ENCODE measurements at regions not wholly inside any gene's neighbourhood (a gene's known extent, or its start where the extent isn't known, plus 50 kb on each side); places are given as distances from the start of the nearest gene placed in this dataset.
A peak's percentile ranks its signal among the peaks of the same experiment; 100 is the strongest.

- CTCF ChIA-PET, result interaction anchor here (0.6 kb wide), 1 partner anchor 342 kb away, joined by 3 read pairs; no protein-coding TSS in a partner anchor
- Mint-ChIP-seq H3K36me3 (no peaks in the 10 kb centered on the region), H3K9me3 (peaks cover 3 to 15% (median 7%) of the 10 kb centered on the region in 5 donors), H3K4me3 (no peak overlapping the region), H3K27ac (no peak overlapping the region), H3K27me3 (peaks cover 0 to 3% of the 10 kb centered on the region in 2 donors), H3K4me1 (no peaks in the 10 kb centered on the region)
- POLR2A ChIA-PET, result no interaction called here
- DNase-seq, result no peak
- Histone ChIP-seq H3K27me3 (ENCODE audit: insufficient read depth, low read length, poor library complexity, severe bottlenecking) (no peaks in the 10 kb centered on the region), H3K4me1 (ENCODE audit: insufficient read depth, low read length) (peaks cover 13% of the 10 kb centered on the region), H3K4me3 (ENCODE audit: low read length) (no peak overlapping the region), H3K27ac (ENCODE audit: low read depth, low read length) (no peak overlapping the region), H3K36me3 (ENCODE audit: insufficient read depth, low read length) (no peaks in the 10 kb centered on the region), H3K9me3 (ENCODE audit: low read length) (no peaks in the 10 kb centered on the region)
Measured at GRCh38 chr15:87662575-87662974, 594.0 kb downstream of the NTRK3 start.

DNA sequence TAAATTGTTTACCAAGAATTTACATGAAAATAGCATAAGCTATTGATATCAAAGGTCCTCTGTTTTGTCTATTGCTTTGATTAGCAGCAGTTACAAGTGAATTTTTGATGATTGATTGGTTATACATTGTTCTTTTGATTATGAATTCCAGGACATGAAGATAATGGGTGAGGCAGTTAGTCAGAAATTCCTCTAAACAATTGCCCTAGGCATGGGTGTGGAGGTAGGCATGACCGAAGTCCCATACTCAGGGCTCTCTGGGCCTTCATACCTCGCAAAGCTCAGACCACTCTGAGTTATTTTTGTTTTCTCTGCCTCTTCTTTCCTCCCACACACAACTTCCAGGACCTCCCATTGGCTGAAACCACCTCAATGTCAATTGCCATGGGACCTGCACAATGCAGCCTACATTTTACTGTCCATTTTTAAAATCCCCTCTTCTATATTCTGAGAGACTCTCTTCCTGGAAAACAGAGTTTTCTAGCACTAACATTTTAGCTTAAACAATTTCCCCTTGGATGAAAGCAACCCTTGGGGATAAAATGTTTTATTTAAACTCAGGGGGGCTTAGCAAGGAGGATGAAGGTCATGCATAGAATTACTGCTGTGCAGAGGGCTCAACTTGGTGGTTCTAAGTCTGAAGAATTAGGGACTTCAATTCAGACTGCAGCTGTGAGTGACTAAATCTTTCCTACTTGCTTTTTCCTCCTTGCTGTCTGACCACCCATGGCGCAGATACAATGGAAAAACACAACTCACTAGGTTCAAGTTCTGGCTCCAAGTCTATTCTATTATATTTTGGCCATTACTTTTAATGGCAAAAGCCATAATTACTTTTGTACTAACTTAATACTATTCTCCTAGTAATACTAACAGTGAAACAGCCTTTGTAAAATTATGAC, 594.8 kb downstream of the NTRK3 start:
- no peaks in the 10 kb centered on the region for H3K4me1 Mint-ChIP-seq
- no peaks in the 10 kb centered on the region for H3K36me3 Mint-ChIP-seq
- H3K27me3 ChIP-seq (ENCODE audit: insufficient read depth, low read length, poor library complexity, severe bottlenecking), result no peaks in the 10 kb centered on the region
- H3K4me3 ChIP-seq (ENCODE audit: low read length), result no peak overlapping the region
- no peak overlapping the region for H3K27ac Mint-ChIP-seq
- H3K9me3 Mint-ChIP-seq, result peaks cover 3 to 15% (median 7%) of the 10 kb centered on the region in 5 donors
- H3K27ac ChIP-seq (ENCODE audit: low read depth, low read length), result no peak overlapping the region
- no peaks in the 10 kb centered on the region for H3K36me3 ChIP-seq (ENCODE audit: insufficient read depth, low read length)
- ChIA-PET POLR2A (no interaction called here), CTCF (no interaction called here)
- no peaks in the 10 kb centered on the region for H3K9me3 ChIP-seq (ENCODE audit: low read length)
- no peak for DNase-seq
- H3K27me3 Mint-ChIP-seq, result peaks cover 0 to 3% of the 10 kb centered on the region in 2 donors
- peaks cover 13% of the 10 kb centered on the region for H3K4me1 ChIP-seq (ENCODE audit: insufficient read depth, low read length)
- no peak overlapping the region for H3K4me3 Mint-ChIP-seq

- Histone ChIP-seq H3K4me3 (ENCODE audit: low read length) (no peak overlapping the region), H3K36me3 (ENCODE audit: insufficient read depth, low read length) (no peaks in the 10 kb centered on the region), H3K27ac (ENCODE audit: low read depth, low read length) (no peak overlapping the region), H3K4me1 (ENCODE audit: insufficient read depth, low read length) (peaks cover 13% of the 10 kb centered on the region), H3K27me3 (ENCODE audit: insufficient read depth, low read length, poor library complexity, severe bottlenecking) (no peaks in the 10 kb centered on the region), H3K9me3 (ENCODE audit: low read length) (no peaks in the 10 kb centered on the region)
- DNase-seq, result no peak
- POLR2A ChIA-PET, result no interaction called here
- CTCF ChIA-PET, result no interaction called here
- peaks cover 0 to 3% of the 10 kb centered on the region in 2 donors for H3K27me3 Mint-ChIP-seq
- peak overlapping the region in 1 of 8 donors; percentile 15 for H3K27ac Mint-ChIP-seq
- H3K4me1 Mint-ChIP-seq, result no peaks in the 10 kb centered on the region
- H3K4me3 Mint-ChIP-seq, result peak overlapping the region in 1 of 7 donors; percentile 5
- no peaks in the 10 kb centered on the region for H3K36me3 Mint-ChIP-seq
- H3K9me3 Mint-ChIP-seq, result peaks cover 0 to 12% (median 5%) of the 10 kb centered on the region in 5 donors
Measured at GRCh38 chr15:87660251-87661129, 596.0 kb downstream of the NTRK3 start.

DNA sequence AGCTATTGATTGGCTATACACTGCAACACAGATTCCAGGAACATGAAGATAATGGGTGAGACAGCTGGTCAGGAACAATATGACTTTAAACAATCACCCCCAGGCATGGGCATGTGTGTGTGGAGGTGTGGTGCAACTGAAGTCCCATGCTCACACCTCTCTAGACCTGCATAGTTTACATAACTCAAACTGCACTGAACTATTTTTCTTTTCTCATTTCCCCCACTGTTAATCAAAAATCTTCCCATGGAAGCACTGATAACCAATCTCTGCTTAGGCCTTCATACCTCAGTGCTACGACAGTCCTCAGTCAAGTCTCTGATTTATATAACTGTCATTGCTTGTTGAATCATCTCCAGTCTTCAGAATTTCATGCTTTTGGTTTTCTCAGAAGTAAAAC, 600.2 kb downstream of the NTRK3 start:
- CTCF ChIA-PET, result no interaction called here
- H3K27me3 Mint-ChIP-seq, result no peaks in the 10 kb centered on the region
- no peak overlapping the region for H3K27ac ChIP-seq (ENCODE audit: low read depth, low read length)

DNA sequence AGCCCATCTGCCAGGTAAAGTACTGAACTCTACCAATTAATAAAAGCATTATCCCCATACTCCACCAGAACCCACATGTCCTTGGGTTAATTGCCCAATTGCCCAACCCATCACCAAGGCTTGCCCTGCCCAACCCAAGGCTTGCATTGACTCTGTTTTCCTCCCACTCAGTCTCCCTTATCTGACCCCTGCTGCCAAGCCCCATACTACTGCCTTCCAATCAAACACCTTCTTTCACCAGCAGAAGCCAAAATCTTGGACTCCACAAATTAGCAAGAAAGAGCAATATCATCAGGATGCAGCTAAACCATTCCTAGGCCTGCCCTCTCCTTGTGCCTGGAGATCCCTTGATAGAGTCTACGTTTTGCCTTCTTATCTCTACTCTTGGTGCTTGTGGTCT, 602.9 kb downstream of the NTRK3 start:
- Mint-ChIP-seq H3K27me3 (no peaks in the 10 kb centered on the region), H3K9me3 (no peaks in the 10 kb centered on the region), H3K36me3 (no peaks in the 10 kb centered on the region), H3K4me3 (no peak overlapping the region), H3K4me1 (no peaks in the 10 kb centered on the region), H3K27ac (no peak overlapping the region)
- no peaks in the 10 kb centered on the region for H3K27me3 ChIP-seq (ENCODE audit: insufficient read depth, low read length, poor library complexity, severe bottlenecking)
- H3K27ac ChIP-seq (ENCODE audit: low read depth, low read length), result no peak overlapping the region
- DNase-seq, result no peak
- H3K4me3 ChIP-seq (ENCODE audit: low read length), result no peak overlapping the region
- POLR2A ChIA-PET, result no interaction called here
- CTCF ChIA-PET, result no interaction called here
- no peaks in the 10 kb centered on the region for H3K4me1 ChIP-seq (ENCODE audit: insufficient read depth, low read length)
- H3K36me3 ChIP-seq (ENCODE audit: insufficient read depth, low read length), result no peaks in the 10 kb centered on the region
- no peaks in the 10 kb centered on the region for H3K9me3 ChIP-seq (ENCODE audit: low read length)

More for the DNA sequence above, 600.2 kb downstream of the NTRK3 start:
- H3K4me1 Mint-ChIP-seq, result no peaks in the 10 kb centered on the region
- H3K36me3 Mint-ChIP-seq, result no peaks in the 10 kb centered on the region
- Histone ChIP-seq H3K9me3 (ENCODE audit: low read length) (no peaks in the 10 kb centered on the region), H3K27me3 (ENCODE audit: insufficient read depth, low read length, poor library complexity, severe bottlenecking) (no peaks in the 10 kb centered on the region), H3K4me3 (ENCODE audit: low read length) (no peak overlapping the region), H3K36me3 (ENCODE audit: insufficient read depth, low read length) (no peaks in the 10 kb centered on the region), H3K4me1 (ENCODE audit: insufficient read depth, low read length) (peaks cover 12% of the 10 kb centered on the region)
- no peak overlapping the region for H3K4me3 Mint-ChIP-seq
- no peaks in the 10 kb centered on the region for H3K9me3 Mint-ChIP-seq
- POLR2A ChIA-PET, result no interaction called here
- no peak overlapping the region for H3K27ac Mint-ChIP-seq
- no peak for DNase-seq

DNA sequence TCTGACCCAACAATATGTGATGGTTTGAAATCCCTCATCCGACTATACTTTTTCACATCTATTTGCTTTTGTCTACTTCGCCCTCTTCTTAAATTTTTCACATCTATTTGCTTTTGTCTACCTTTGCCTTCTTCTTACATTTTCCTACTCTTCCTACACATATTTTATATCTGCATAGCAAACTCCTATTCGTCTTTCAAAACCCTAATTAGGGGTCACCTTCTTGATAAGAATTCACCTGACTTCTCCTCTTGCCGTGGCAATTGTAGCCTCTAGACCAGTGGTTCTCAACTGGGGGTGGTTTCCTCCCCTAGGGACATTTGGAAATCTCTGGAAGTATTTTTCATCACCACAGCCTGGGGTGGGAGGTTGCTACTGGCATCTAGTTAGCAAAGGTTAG, 607.4 kb downstream of the NTRK3 start:
- POLR2A ChIA-PET, result no interaction called here
- CTCF ChIA-PET, result no interaction called here
- Histone ChIP-seq H3K4me3 (ENCODE audit: low read length) (no peak overlapping the region), H3K27me3 (ENCODE audit: insufficient read depth, low read length, poor library complexity, severe bottlenecking) (no peaks in the 10 kb centered on the region), H3K36me3 (ENCODE audit: insufficient read depth, low read length) (no peaks in the 10 kb centered on the region), H3K4me1 (ENCODE audit: insufficient read depth, low read length) (peaks cover 6% of the 10 kb centered on the region), H3K27ac (ENCODE audit: low read depth, low read length) (no peak overlapping the region), H3K9me3 (ENCODE audit: low read length) (no peaks in the 10 kb centered on the region)
- peaks cover 0 to 4% of the 10 kb centered on the region in 2 donors for H3K27me3 Mint-ChIP-seq
- no peaks in the 10 kb centered on the region for H3K36me3 Mint-ChIP-seq
- DNase-seq, result no peak
- H3K9me3 Mint-ChIP-seq, result peaks cover 0 to 3% (median 0%) of the 10 kb centered on the region in 5 donors
- H3K4me3 Mint-ChIP-seq, result no peak overlapping the region
- H3K4me1 Mint-ChIP-seq, result peaks cover 0 to 8% (median 0%) of the 10 kb centered on the region in 3 donors
- H3K27ac Mint-ChIP-seq, result no peak overlapping the region

DNA sequence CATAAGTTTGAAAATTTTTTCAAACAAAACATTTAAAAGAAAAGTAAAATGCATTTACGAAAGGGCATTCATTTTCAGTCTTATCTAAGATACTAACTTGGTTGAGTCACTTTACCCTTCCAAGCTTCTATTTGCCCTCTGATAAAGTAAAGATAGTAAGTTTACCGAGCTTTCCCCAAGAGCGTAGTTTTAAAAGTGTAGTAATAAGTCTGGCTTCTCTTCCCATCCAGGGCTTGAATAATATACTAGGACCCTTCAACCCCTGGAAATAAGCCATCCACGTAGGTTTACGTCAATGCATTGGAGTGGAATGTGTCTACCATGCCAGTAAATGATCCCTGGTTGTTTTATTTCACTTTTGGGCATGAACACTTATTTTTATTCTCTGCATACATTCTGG, 608.3 kb downstream of the NTRK3 start:
- POLR2A ChIA-PET, result no interaction called here
- Mint-ChIP-seq H3K9me3 (peaks cover 0 to 3% (median 0%) of the 10 kb centered on the region in 5 donors), H3K27ac (no peak overlapping the region)

GRCh38 chr15:87645723-87646122, 610.8 kb downstream of the NTRK3 start:
- Mint-ChIP-seq H3K36me3 (no peaks in the 10 kb centered on the region), H3K27me3 (peaks cover 0 to 4% of the 10 kb centered on the region in 2 donors), H3K9me3 (peaks cover 0 to 3% (median 0%) of the 10 kb centered on the region in 5 donors), H3K4me1 (peaks cover 0 to 16% (median 0%) of the 10 kb centered on the region in 3 donors), H3K27ac (no peak overlapping the region), H3K4me3 (no peak overlapping the region)
- H3K27ac ChIP-seq (ENCODE audit: low read depth, low read length), result no peak overlapping the region
- POLR2A ChIA-PET, result no interaction called here
- no peak for DNase-seq
- CTCF ChIA-PET, result no interaction called here
- H3K4me3 ChIP-seq (ENCODE audit: low read length), result no peak overlapping the region
- H3K36me3 ChIP-seq (ENCODE audit: insufficient read depth, low read length), result no peaks in the 10 kb centered on the region
- H3K4me1 ChIP-seq (ENCODE audit: insufficient read depth, low read length), result peaks cover 6% of the 10 kb centered on the region
- no peaks in the 10 kb centered on the region for H3K9me3 ChIP-seq (ENCODE audit: low read length)
- H3K27me3 ChIP-seq (ENCODE audit: insufficient read depth, low read length, poor library complexity, severe bottlenecking), result no peaks in the 10 kb centered on the region

More for the DNA sequence above, 608.3 kb downstream of the NTRK3 start:
- no peaks in the 10 kb centered on the region for H3K36me3 ChIP-seq (ENCODE audit: insufficient read depth, low read length)
- DNase-seq, result no peak
- CTCF ChIA-PET, result no interaction called here
- H3K27ac ChIP-seq (ENCODE audit: low read depth, low read length), result no peak overlapping the region
- H3K27me3 ChIP-seq (ENCODE audit: insufficient read depth, low read length, poor library complexity, severe bottlenecking), result no peaks in the 10 kb centered on the region
- Mint-ChIP-seq H3K4me3 (no peak overlapping the region), H3K4me1 (peaks cover 0 to 13% (median 0%) of the 10 kb centered on the region in 3 donors), H3K27me3 (peaks cover 0 to 4% of the 10 kb centered on the region in 2 donors), H3K36me3 (no peaks in the 10 kb centered on the region)
- peaks cover 6% of the 10 kb centered on the region for H3K4me1 ChIP-seq (ENCODE audit: insufficient read depth, low read length)
- no peaks in the 10 kb centered on the region for H3K9me3 ChIP-seq (ENCODE audit: low read length)
- H3K4me3 ChIP-seq (ENCODE audit: low read length), result no peak overlapping the region
